ENCODE measurements at regions not wholly inside any gene's neighbourhood (a gene's known extent, or its start where the extent isn't known, plus 50 kb on each side); places are given as distances from the start of the nearest gene placed in this dataset.
"Not testable (repeated sequence)": the region's sequence is repeated elsewhere in the genome, so short reads cannot be mapped to it uniquely, and the experiment has no call there.

GRCh38 chr9:94403571-94403970 is 75.1 kb upstream of the NUTM2F start:
- 100% methylated on average over 2 of the region's 3 CpGs for WGBS (ENCODE audit: insufficient coverage)
- H3K9me3 Mint-ChIP-seq; H3K27ac ChIP-seq (ENCODE audit: low read length); H3K4me1 ChIP-seq (ENCODE audit: control insufficient read depth, insufficient read depth, low read length); H3K36me3 Mint-ChIP-seq; DNase-seq; H3K9me3 ChIP-seq (ENCODE audit: control insufficient read depth, insufficient read depth, low read length); H3K27ac Mint-ChIP-seq; ATAC-seq; H3K27me3 Mint-ChIP-seq (ENCODE audit: low read depth in 2 of 2); intact Hi-C loops (cut with micrococcal nuclease); H3K36me3 ChIP-seq (ENCODE audit: control insufficient read depth, insufficient read depth, low read length); H3K27me3 ChIP-seq (ENCODE audit: control insufficient read depth, insufficient read depth, low read length); H3K4me3 ChIP-seq (ENCODE audit: low read length); H3K4me3 Mint-ChIP-seq: not testable (repeated sequence)
- peaks cover 16 to 18% of the 10 kb centered on the region in 2 donors for H3K4me1 Mint-ChIP-seq

DNA sequence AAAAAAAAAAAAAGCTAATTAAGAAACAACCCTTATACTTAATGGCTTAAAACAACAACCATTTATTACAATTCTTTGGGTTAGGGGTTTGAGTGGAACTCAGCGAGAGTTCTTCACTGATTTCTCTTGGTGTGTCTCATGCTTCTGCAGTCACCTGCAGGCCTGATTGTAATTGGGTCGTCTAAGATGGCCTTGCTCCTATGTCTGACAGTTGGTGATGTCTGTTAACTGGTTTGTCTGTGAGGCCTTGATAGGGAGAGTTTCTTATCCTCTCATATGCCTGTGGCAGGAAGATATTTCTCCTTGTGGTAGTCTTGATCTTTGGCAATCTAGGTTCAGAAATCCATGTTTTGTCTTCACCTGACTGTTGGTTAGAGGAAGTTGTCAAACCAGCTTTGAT is 85.2 kb upstream of the NUTM2F start:
- H3K9me3 ChIP-seq (ENCODE audit: control insufficient read depth, insufficient read depth, low read length); ATAC-seq; H3K9me3 Mint-ChIP-seq; H3K4me3 Mint-ChIP-seq; intact Hi-C loops (cut with micrococcal nuclease); H3K36me3 ChIP-seq (ENCODE audit: control insufficient read depth, insufficient read depth, low read length); H3K27ac ChIP-seq (ENCODE audit: low read length); H3K27ac Mint-ChIP-seq; H3K4me3 ChIP-seq (ENCODE audit: low read length); H3K4me1 ChIP-seq (ENCODE audit: control insufficient read depth, insufficient read depth, low read length); H3K27me3 Mint-ChIP-seq (ENCODE audit: low read depth in 2 of 2); H3K36me3 Mint-ChIP-seq; H3K27me3 ChIP-seq (ENCODE audit: control insufficient read depth, insufficient read depth, low read length): not testable (repeated sequence)
- peaks cover 12 to 34% of the 10 kb centered on the region in 2 donors for H3K4me1 Mint-ChIP-seq
- WGBS (ENCODE audit: insufficient coverage) = 75% methylated on average over 2 of the region's 2 CpGs
- peak in 1 of 2 donors; percentile 2 for DNase-seq

DNA sequence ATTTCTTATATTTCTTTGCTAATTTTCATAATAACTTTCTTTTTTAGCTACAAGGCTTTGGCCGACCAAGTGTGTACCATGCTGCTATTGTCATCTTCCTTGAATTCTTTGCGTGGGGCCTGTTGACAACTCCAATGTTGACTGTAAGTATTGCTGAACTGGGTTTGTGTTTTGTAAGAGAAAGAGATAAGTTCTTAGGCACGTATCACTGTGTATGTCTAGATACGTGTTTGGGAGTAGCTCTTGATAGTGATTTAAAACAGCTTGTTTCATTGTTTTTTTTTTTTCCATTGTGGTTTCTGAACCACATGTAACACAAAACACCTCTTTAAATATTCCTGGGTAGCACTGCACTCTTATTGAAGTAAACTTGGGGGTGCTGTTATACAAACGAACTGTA is 86.7 kb upstream of the NUTM2F start:
- ATAC-seq; H3K27me3 ChIP-seq (ENCODE audit: control insufficient read depth, insufficient read depth, low read length); H3K9me3 Mint-ChIP-seq; DNase-seq; intact Hi-C loops (cut with micrococcal nuclease); H3K4me1 ChIP-seq (ENCODE audit: control insufficient read depth, insufficient read depth, low read length); H3K4me3 ChIP-seq (ENCODE audit: low read length); H3K27me3 Mint-ChIP-seq (ENCODE audit: low read depth in 2 of 2); H3K36me3 Mint-ChIP-seq; H3K36me3 ChIP-seq (ENCODE audit: control insufficient read depth, insufficient read depth, low read length); H3K27ac ChIP-seq (ENCODE audit: low read length); H3K9me3 ChIP-seq (ENCODE audit: control insufficient read depth, insufficient read depth, low read length); H3K4me3 Mint-ChIP-seq: not testable (repeated sequence)
- H3K4me1 Mint-ChIP-seq = peaks cover 6 to 29% of the 10 kb centered on the region in 2 donors
- 100% methylated on average over 1 of the region's 5 CpGs for WGBS (ENCODE audit: insufficient coverage)
- H3K27ac Mint-ChIP-seq = peak overlapping the region; percentile 33 to 63

DNA sequence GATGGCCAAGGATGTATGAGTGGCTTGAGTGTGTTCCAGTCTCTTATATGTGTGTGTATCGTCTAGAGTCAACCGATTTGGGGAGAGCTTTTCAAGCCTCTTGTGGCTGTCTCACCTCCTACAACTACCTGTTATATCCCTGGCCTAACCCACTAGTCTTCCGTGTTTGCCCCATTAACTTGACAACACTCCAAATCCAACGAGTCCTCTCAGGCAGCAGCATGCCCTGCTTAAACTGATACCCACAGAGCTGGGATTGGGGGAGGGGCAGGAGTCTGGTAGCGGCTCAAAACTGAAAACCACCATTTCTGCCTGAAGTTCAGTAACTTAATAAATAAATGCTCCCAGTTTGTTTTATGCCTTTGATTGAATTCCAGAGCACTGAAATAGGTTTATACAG is 91.7 kb upstream of the NUTM2F start:
- H3K9me3 ChIP-seq (ENCODE audit: control insufficient read depth, insufficient read depth, low read length); H3K36me3 ChIP-seq (ENCODE audit: control insufficient read depth, insufficient read depth, low read length); DNase-seq; ATAC-seq; H3K4me3 ChIP-seq (ENCODE audit: low read length); H3K9me3 Mint-ChIP-seq; H3K36me3 Mint-ChIP-seq; H3K27me3 Mint-ChIP-seq (ENCODE audit: low read depth in 2 of 2); H3K27ac Mint-ChIP-seq; H3K4me1 ChIP-seq (ENCODE audit: control insufficient read depth, insufficient read depth, low read length); H3K4me1 Mint-ChIP-seq; intact Hi-C loops (cut with micrococcal nuclease); H3K4me3 Mint-ChIP-seq; H3K27ac ChIP-seq (ENCODE audit: low read length); H3K27me3 ChIP-seq (ENCODE audit: control insufficient read depth, insufficient read depth, low read length): not testable (repeated sequence)
- WGBS (ENCODE audit: insufficient coverage) = 96% methylated on average over 3 of the region's 5 CpGs

GRCh38 chr9:94421951-94422350 is 93.5 kb upstream of the NUTM2F start:
- H3K4me3 Mint-ChIP-seq; H3K27ac Mint-ChIP-seq; H3K27me3 ChIP-seq (ENCODE audit: control insufficient read depth, insufficient read depth, low read length); H3K27me3 Mint-ChIP-seq (ENCODE audit: low read depth in 2 of 2); DNase-seq; H3K36me3 ChIP-seq (ENCODE audit: control insufficient read depth, insufficient read depth, low read length); H3K4me1 ChIP-seq (ENCODE audit: control insufficient read depth, insufficient read depth, low read length); H3K4me1 Mint-ChIP-seq; H3K9me3 ChIP-seq (ENCODE audit: control insufficient read depth, insufficient read depth, low read length); H3K36me3 Mint-ChIP-seq; intact Hi-C loops (cut with micrococcal nuclease); H3K4me3 ChIP-seq (ENCODE audit: low read length); H3K9me3 Mint-ChIP-seq; H3K27ac ChIP-seq (ENCODE audit: low read length); ATAC-seq: not testable (repeated sequence)
- WGBS (ENCODE audit: insufficient coverage) = 97% methylated on average over 4 of the region's 9 CpGs

GRCh38 chr9:94425312-94425711 is 96.9 kb upstream of the NUTM2F start:
- H3K4me3 Mint-ChIP-seq; H3K4me1 Mint-ChIP-seq; H3K27me3 ChIP-seq (ENCODE audit: control insufficient read depth, insufficient read depth, low read length); ATAC-seq; H3K27ac ChIP-seq (ENCODE audit: low read length); H3K36me3 ChIP-seq (ENCODE audit: control insufficient read depth, insufficient read depth, low read length); intact Hi-C loops (cut with micrococcal nuclease); H3K9me3 Mint-ChIP-seq; DNase-seq; H3K4me1 ChIP-seq (ENCODE audit: control insufficient read depth, insufficient read depth, low read length); H3K9me3 ChIP-seq (ENCODE audit: control insufficient read depth, insufficient read depth, low read length); H3K4me3 ChIP-seq (ENCODE audit: low read length); H3K27me3 Mint-ChIP-seq (ENCODE audit: low read depth in 2 of 2); H3K27ac Mint-ChIP-seq; H3K36me3 Mint-ChIP-seq: not testable (repeated sequence)
- 80% methylated on average over 2 of the region's 4 CpGs for WGBS (ENCODE audit: insufficient coverage)

DNA sequence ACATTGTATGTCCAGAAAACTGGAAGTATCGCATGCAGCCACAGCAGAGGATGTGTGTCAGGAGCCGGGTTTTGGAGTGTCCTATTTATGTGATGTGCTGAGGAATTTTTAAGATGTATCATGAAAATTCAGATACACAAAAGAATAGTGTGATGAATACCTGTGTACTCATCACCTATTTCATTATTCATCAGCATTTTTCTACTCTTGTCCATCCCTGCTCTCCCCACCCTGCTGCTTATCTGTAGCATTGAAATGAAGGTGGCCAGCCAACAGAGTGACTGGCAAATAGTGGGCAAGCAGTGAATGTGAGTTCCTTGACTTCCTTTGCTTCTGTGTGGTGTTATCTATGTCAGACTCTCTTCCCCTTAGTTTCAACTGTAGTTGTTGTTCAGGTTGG is 108.7 kb upstream of the NUTM2F start:
- H3K9me3 ChIP-seq (ENCODE audit: control insufficient read depth, insufficient read depth, low read length); H3K4me1 ChIP-seq (ENCODE audit: control insufficient read depth, insufficient read depth, low read length); H3K4me3 ChIP-seq (ENCODE audit: low read length); DNase-seq; H3K36me3 Mint-ChIP-seq; H3K27ac Mint-ChIP-seq; H3K27me3 Mint-ChIP-seq (ENCODE audit: low read depth in 2 of 2); H3K27me3 ChIP-seq (ENCODE audit: control insufficient read depth, insufficient read depth, low read length); H3K27ac ChIP-seq (ENCODE audit: low read length); intact Hi-C loops (cut with micrococcal nuclease); ATAC-seq; H3K4me3 Mint-ChIP-seq; H3K9me3 Mint-ChIP-seq; H3K4me1 Mint-ChIP-seq: not testable (repeated sequence)
- WGBS (ENCODE audit: insufficient coverage) = no CpG with 5 or more reads among the region's 2 CpGs
- H3K36me3 ChIP-seq (ENCODE audit: control insufficient read depth, insufficient read depth, low read length) = peaks cover 14% of the 10 kb centered on the region

GRCh38 chr9:94438336-94438735 is 109.9 kb upstream of the NUTM2F start:
- ATAC-seq; H3K27ac Mint-ChIP-seq; H3K27me3 ChIP-seq (ENCODE audit: control insufficient read depth, insufficient read depth, low read length); H3K36me3 Mint-ChIP-seq; H3K9me3 ChIP-seq (ENCODE audit: control insufficient read depth, insufficient read depth, low read length); H3K27ac ChIP-seq (ENCODE audit: low read length); H3K4me1 ChIP-seq (ENCODE audit: control insufficient read depth, insufficient read depth, low read length); H3K27me3 Mint-ChIP-seq (ENCODE audit: low read depth in 2 of 2); H3K4me3 ChIP-seq (ENCODE audit: low read length); H3K4me3 Mint-ChIP-seq; DNase-seq; H3K9me3 Mint-ChIP-seq; intact Hi-C loops (cut with micrococcal nuclease): not testable (repeated sequence)
- WGBS (ENCODE audit: insufficient coverage) = no CpG with 5 or more reads among the region's 1 CpG
- peaks cover 21% of the 10 kb centered on the region for H3K36me3 ChIP-seq (ENCODE audit: control insufficient read depth, insufficient read depth, low read length)
- peaks cover 5 to 12% of the 10 kb centered on the region in 2 donors for H3K4me1 Mint-ChIP-seq
